Hepatocyte (in vitro differentiated cells): ENCODE measurements at regions not wholly inside any gene's neighbourhood (a gene's known extent, or its start where the extent isn't known, plus 50 kb on each side); places are given as distances from the start of the nearest gene placed in this dataset.

ENCODE experiments used
- DNase-seq: peaks from one replicate; pipeline ENCODE4 v3.0.0-alpha.2; 2016; ENCODE audit warnings: low spot score
- H2AFZ ChIP-seq: fragments of 200-600 bp; sonication (generic); 2 replicates; pipeline ENCODE4 v1.6.0; 2016; ENCODE audit warnings: antibody characterized with exemption, mild to moderate bottlenecking
- H3K27ac ChIP-seq: fragments of 200-600 bp; sonication (generic); 2 replicates; pipeline ENCODE4 v1.5.1; 2016; ENCODE audit warnings: mild to moderate bottlenecking
- H3K27me3 ChIP-seq: fragments of 200-600 bp; sonication (generic); 2 replicates; pipeline ENCODE4 v1.6.1; 2016
- H3K36me3 ChIP-seq: fragments of 200-600 bp; sonication (generic); replicated peaks from 2 replicates; pipeline ENCODE4 v1.5.1; 2016; ENCODE audit warnings: low read depth; ENCODE audit not compliant: insufficient read depth
- H3K4me1 ChIP-seq: fragments of 200-600 bp; sonication (generic); 2 replicates; pipeline ENCODE4 v1.5.1; 2016; ENCODE audit warnings: mild to moderate bottlenecking, moderate library complexity; ENCODE audit not compliant: insufficient read depth
- H3K4me2 ChIP-seq: fragments of 200-600 bp; sonication (generic); 2 replicates; pipeline ENCODE4 v1.6.0; 2016
- H3K4me3 ChIP-seq: fragments of 200-600 bp; sonication (generic); 2 replicates; pipeline ENCODE4 v1.5.1; 2016; ENCODE audit warnings: mild to moderate bottlenecking
- H3K79me2 ChIP-seq: fragments of 200-600 bp; sonication (generic); 2 replicates; pipeline ENCODE4 v1.6.0; 2017; ENCODE audit warnings: mild to moderate bottlenecking
- H3K9me2 ChIP-seq: fragments of 200-600 bp; sonication (generic); replicated peaks from 2 replicates; pipeline ENCODE4 v1.6.0; 2017; ENCODE audit warnings: mild to moderate bottlenecking; ENCODE audit not compliant: insufficient read depth
- H3K9me3 ChIP-seq: fragments of 200-600 bp; sonication (generic); 2 replicates; pipeline ENCODE4 v1.5.1; 2016; ENCODE audit warnings: low read depth, mild to moderate bottlenecking
- H4K20me1 ChIP-seq: fragments of 200-600 bp; sonication (generic); 2 replicates; pipeline ENCODE4 v1.6.0; 2016; ENCODE audit warnings: mild to moderate bottlenecking; ENCODE audit not compliant: insufficient read depth, poor library complexity, severe bottlenecking
- CTCF ChIP-seq: fragments of 200-600 bp; sonication (generic); IDR thresholded peaks from 2 replicates; pipeline ENCODE4 v1.5.1; 2016; ENCODE audit warnings: antibody characterized with exemption, mild to moderate bottlenecking; ENCODE audit not compliant: poor library complexity
- EZH2 ChIP-seq: fragments of 200-600 bp; sonication (generic); IDR thresholded peaks from 2 replicates; pipeline ENCODE4 v1.6.1; 2016; ENCODE audit warnings: antibody characterized with exemption, mild to moderate bottlenecking, borderline replicate concordance
- EZH2phosphoT487 ChIP-seq: fragments of 200-600 bp; sonication (generic); IDR thresholded peaks from one replicate; pipeline ENCODE4 v1.6.1; 2018; ENCODE audit warnings: antibody characterized with exemption, mild to moderate bottlenecking, low read depth, moderate library complexity; ENCODE audit not compliant: unreplicated experiment, severe bottlenecking
- WGBS: methylation state at CpG from one replicate; pipeline ENCODE4 v1.1.6; 2016; ENCODE audit warnings: low lambda C conversion rate; ENCODE audit errors: missing lambda C conversion rate; 5-methylcytosine and 5-hydroxymethylcytosine counted together

DNA sequence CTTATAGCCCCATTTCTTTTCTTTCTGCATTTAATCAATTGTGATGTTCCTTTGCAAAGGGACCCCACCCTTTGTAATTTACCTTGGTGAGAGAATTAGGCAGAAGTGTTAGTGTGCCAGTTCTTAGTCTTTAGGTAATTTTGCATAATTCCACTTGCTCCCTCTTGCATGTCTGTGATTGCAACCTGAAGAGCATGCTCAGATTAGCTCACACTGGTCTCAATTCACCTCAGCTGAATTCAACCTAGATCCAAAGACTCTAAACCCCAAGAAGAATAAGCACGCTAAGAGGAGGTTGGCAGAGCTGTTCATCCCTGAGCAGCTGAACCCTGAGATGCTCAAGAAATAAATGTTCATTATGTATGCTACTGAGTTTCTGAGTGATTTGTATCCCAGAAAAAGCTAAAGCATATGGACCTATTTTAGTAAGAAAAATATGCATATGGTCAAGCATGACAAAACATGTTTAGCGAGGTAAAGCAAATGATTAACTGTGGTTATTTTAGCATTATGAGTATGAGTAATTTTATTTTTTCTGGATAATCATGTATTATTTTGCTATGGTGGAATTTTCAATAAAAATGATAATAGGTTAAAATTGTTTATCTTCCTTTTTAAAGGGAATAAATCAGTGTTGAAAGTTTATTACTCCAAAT, 299.2 kb upstream of the ZSWIM2 start:
- TF ChIP-seq CTCF (no peak), EZH2 (no peak), EZH2phosphoT487 (no peak)
- H3K4me2 ChIP-seq = no peak overlapping the region
- WGBS = 78% methylated on average over 2 of the region's 2 CpGs
- no peak for DNase-seq
- H3K27ac ChIP-seq = no peak overlapping the region
- no peaks in the 10 kb centered on the region for H3K27me3 ChIP-seq
- no peaks in the 10 kb centered on the region for H4K20me1 ChIP-seq
- no peak overlapping the region for H2AFZ ChIP-seq
- no peak overlapping the region for H3K4me3 ChIP-seq
- H3K4me1 ChIP-seq = no peaks in the 10 kb centered on the region
- H3K9me2 ChIP-seq = no peaks in the 10 kb centered on the region
- H3K9me3 ChIP-seq = no peaks in the 10 kb centered on the region
- no peaks in the 10 kb centered on the region for H3K79me2 ChIP-seq
- no peaks in the 10 kb centered on the region for H3K36me3 ChIP-seq

DNA sequence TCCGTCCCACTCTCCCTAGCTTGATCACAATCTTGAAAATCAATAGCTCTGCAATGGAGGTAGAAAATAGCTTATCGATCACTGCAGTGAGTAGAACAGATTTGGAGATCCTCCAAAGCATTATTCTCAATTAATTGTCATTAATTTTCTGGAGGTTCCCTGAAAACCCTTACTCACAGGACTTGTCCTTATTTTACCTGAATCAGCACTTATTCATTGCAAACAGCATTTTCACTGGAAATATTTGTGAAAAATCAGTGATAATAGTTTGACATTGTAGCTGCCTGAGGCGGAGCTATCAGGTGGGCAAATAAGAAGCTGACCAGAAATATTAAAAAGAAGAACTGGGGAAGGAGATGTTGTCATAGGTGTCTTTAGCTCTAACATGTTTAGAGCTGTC, 294.6 kb upstream of the ZSWIM2 start:
- no peaks in the 10 kb centered on the region for H3K9me3 ChIP-seq
- no peak overlapping the region for H2AFZ ChIP-seq
- DNase-seq = no peak
- no peaks in the 10 kb centered on the region for H3K9me2 ChIP-seq
- no peak overlapping the region for H3K4me2 ChIP-seq
- H3K4me1 ChIP-seq = no peaks in the 10 kb centered on the region
- TF ChIP-seq CTCF (no peak), EZH2phosphoT487 (no peak)
- no peaks in the 10 kb centered on the region for H4K20me1 ChIP-seq
- H3K4me3 ChIP-seq = no peak overlapping the region
- no peak overlapping the region for H3K27ac ChIP-seq
- no peaks in the 10 kb centered on the region for H3K27me3 ChIP-seq
- no peaks in the 10 kb centered on the region for H3K79me2 ChIP-seq
- WGBS = 89% methylated on average over 3 of the region's 3 CpGs
- H3K36me3 ChIP-seq = no peaks in the 10 kb centered on the region

DNA sequence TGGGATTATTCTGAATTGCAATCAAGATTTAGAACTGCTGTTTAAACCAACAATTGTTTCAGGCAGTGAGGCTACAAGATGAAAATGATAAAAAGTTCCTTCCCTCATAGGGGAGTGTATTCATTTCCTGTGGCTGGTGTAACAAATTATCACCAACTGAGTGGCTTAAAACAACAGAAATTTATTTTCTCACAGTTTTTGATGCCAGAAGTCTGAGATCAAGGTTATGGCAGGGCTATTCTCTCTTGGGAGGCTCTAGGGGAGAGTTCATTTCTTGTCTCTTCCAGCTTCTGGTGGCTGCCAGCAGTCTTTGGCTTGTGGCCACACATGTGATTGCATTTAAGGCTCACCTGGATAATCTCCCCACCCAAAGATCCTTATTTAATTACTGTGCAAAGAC, 290.5 kb upstream of the ZSWIM2 start:
- no peak overlapping the region for H3K4me2 ChIP-seq
- DNase-seq = no peak
- no peaks in the 10 kb centered on the region for H3K27me3 ChIP-seq
- H4K20me1 ChIP-seq = no peaks in the 10 kb centered on the region
- H3K4me1 ChIP-seq = no peaks in the 10 kb centered on the region
- no peak overlapping the region for H2AFZ ChIP-seq
- no peak overlapping the region for H3K27ac ChIP-seq
- no peaks in the 10 kb centered on the region for H3K9me2 ChIP-seq
- TF ChIP-seq EZH2phosphoT487 (no peak), CTCF (no peak), EZH2 (no peak)
- H3K9me3 ChIP-seq = no peaks in the 10 kb centered on the region
- no peaks in the 10 kb centered on the region for H3K79me2 ChIP-seq
- no peaks in the 10 kb centered on the region for H3K36me3 ChIP-seq
- no peak overlapping the region for H3K4me3 ChIP-seq

DNA sequence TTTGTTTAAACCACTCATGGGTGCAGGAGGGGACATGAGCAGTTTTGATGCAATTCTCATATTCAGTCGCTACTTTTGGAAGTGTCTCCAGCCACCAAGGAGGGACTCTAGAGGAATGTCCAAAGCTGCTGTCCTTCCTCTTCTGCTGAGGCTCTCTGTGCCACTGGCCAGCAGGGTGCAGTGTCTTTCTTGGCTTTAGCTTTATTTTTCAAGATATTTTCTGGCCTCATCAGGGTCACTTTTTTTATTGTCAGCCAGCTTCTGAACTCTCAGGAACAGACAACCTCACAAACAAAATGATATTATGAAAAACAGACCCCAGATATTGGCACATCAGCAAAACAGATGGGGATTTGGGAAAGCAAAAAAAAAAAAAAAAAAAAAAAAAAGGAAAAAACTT, 289.3 kb upstream of the ZSWIM2 start:
- peak overlapping the region; percentile 35 for H2AFZ ChIP-seq
- H4K20me1 ChIP-seq = no peaks in the 10 kb centered on the region
- H3K4me1 ChIP-seq = no peaks in the 10 kb centered on the region
- H3K9me2 ChIP-seq = no peaks in the 10 kb centered on the region
- WGBS = 55% methylated on average over 1 of the region's 1 CpG
- H3K27me3 ChIP-seq = no peaks in the 10 kb centered on the region
- H3K4me3 ChIP-seq = no peak overlapping the region
- no peaks in the 10 kb centered on the region for H3K79me2 ChIP-seq
- TF ChIP-seq EZH2phosphoT487 (no peak), CTCF (peak; percentile 68), EZH2 (no peak)
- H3K4me2 ChIP-seq = no peak overlapping the region
- H3K9me3 ChIP-seq = no peaks in the 10 kb centered on the region
- DNase-seq = peak; percentile 59
- no peak overlapping the region for H3K27ac ChIP-seq
- no peaks in the 10 kb centered on the region for H3K36me3 ChIP-seq
